ENCODE measurements at regions not wholly inside any gene's neighbourhood (a gene's known extent, or its start where the extent isn't known, plus 50 kb on each side); places are given as distances from the start of the nearest gene placed in this dataset.
A peak's percentile ranks its signal among the peaks of the same experiment; 100 is the strongest.

GRCh38 chr14:76314521-76315034, 61.4 kb upstream of the ESRRB start:
- no peak overlapping the region for H3K27ac Mint-ChIP-seq
- CTCF ChIA-PET: no interaction called here
- DNase-seq: no peak
- H3K4me3 Mint-ChIP-seq: no peak overlapping the region
- H3K9me3 Mint-ChIP-seq: no peaks in the 10 kb centered on the region
- no peaks in the 10 kb centered on the region for H3K36me3 Mint-ChIP-seq
- peaks cover 45% of the 10 kb centered on the region for H3K27me3 Mint-ChIP-seq
- no peaks in the 10 kb centered on the region for H3K4me1 Mint-ChIP-seq

- H3K27ac Mint-ChIP-seq: no peak overlapping the region
- H3K4me3 Mint-ChIP-seq: no peak overlapping the region
- H3K36me3 Mint-ChIP-seq: no peaks in the 10 kb centered on the region
- peaks cover 2% of the 10 kb centered on the region for H3K4me1 Mint-ChIP-seq
- peaks cover 25% of the 10 kb centered on the region for H3K27me3 Mint-ChIP-seq
- CTCF ChIA-PET: no interaction called here
- no peak for DNase-seq
- H3K9me3 Mint-ChIP-seq: no peaks in the 10 kb centered on the region
Observed at GRCh38 chr14:76320486-76320885, 55.5 kb upstream of the ESRRB start.

- H3K4me3 Mint-ChIP-seq: no peak overlapping the region
- no peaks in the 10 kb centered on the region for H3K36me3 Mint-ChIP-seq
- H3K9me3 Mint-ChIP-seq: no peaks in the 10 kb centered on the region
Observed at GRCh38 chr14:76320975-76321374, 55.0 kb upstream of the ESRRB start.

GRCh38 chr14:76322594-76323220, 53.2 kb upstream of the ESRRB start:
- Mint-ChIP-seq H3K4me1 (peaks cover 2% of the 10 kb centered on the region), H3K27me3 (peaks cover 45% of the 10 kb centered on the region), H3K27ac (no peak overlapping the region), H3K36me3 (no peaks in the 10 kb centered on the region), H3K4me3 (no peak overlapping the region), H3K9me3 (no peaks in the 10 kb centered on the region)
- CTCF ChIA-PET: no interaction called here
- no peak for DNase-seq

More at GRCh38 chr14:76320975-76321374, 55.0 kb upstream of the ESRRB start:
- Mint-ChIP-seq H3K27ac (no peak overlapping the region), H3K27me3 (peaks cover 30% of the 10 kb centered on the region), H3K4me1 (peaks cover 2% of the 10 kb centered on the region)
- no peak for DNase-seq
- CTCF ChIA-PET: no interaction called here

GRCh38 chr14:76323331-76324050, 52.4 kb upstream of the ESRRB start:
- Mint-ChIP-seq H3K27me3 (peaks cover 53% of the 10 kb centered on the region), H3K36me3 (no peaks in the 10 kb centered on the region), H3K4me1 (peaks cover 2% of the 10 kb centered on the region), H3K27ac (no peak overlapping the region), H3K4me3 (no peak overlapping the region), H3K9me3 (no peaks in the 10 kb centered on the region)
- CTCF ChIA-PET: no interaction called here
- peak; percentile 17 for DNase-seq

- H3K27me3 Mint-ChIP-seq: peaks cover 59% of the 10 kb centered on the region
- peaks cover 2% of the 10 kb centered on the region for H3K4me1 Mint-ChIP-seq
- peak; percentile 16 for DNase-seq
- H3K9me3 Mint-ChIP-seq: no peaks in the 10 kb centered on the region
- H3K27ac Mint-ChIP-seq: no peak overlapping the region
- no peak overlapping the region for H3K4me3 Mint-ChIP-seq
- H3K36me3 Mint-ChIP-seq: no peaks in the 10 kb centered on the region
- CTCF ChIA-PET: no interaction called here
Observed at GRCh38 chr14:76324133-76324532, 51.8 kb upstream of the ESRRB start.

Measured in activated naive CD4-positive, alpha-beta T cell treated with anti-CD3 and anti-CD28 coated beads, Interleukin-2, amount 10 ng/mL, durations not matched to agents 7 days and 5 days (primary cell).